ENCODE measurements at regions not wholly inside any gene's neighbourhood (a gene's known extent, or its start where the extent isn't known, plus 50 kb on each side); places are given as distances from the start of the nearest gene placed in this dataset.

DNA sequence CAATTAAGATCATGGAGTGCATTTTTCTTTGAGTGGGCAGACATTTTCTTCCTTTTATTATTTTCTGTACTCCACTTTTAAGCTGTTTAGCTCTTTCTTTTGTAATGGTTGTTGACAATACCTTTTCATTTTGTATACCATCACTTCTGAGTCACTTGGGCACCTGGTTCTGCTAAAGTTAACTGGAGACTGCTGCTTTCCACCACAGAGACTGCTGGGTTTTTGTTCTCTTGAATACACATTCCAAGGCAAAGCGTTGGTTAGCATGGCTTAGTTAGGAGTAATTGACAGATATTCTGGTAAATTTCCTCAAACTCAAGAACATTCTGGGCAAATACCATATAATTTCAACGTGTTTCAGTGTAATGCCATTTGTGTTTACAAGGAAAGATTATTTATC lies 541.9 kb upstream of the CELF2 start:
- Histone ChIP-seq H3K27me3 (no peaks in the 10 kb centered on the region), H3K27ac (no peak overlapping the region), H3K4me1 (no peaks in the 10 kb centered on the region), H3K9me3 (no peaks in the 10 kb centered on the region), H3K36me3 (no peaks in the 10 kb centered on the region), H3K4me3 (no peak overlapping the region)
- no peak for DNase-seq
- intact Hi-C loops (cut with DNase I) = no loop called here
- WGBS, 2 donors = 18 to 37% methylated on average over 2 of the region's 2 CpGs
- TF ChIP-seq, protein P1, sequence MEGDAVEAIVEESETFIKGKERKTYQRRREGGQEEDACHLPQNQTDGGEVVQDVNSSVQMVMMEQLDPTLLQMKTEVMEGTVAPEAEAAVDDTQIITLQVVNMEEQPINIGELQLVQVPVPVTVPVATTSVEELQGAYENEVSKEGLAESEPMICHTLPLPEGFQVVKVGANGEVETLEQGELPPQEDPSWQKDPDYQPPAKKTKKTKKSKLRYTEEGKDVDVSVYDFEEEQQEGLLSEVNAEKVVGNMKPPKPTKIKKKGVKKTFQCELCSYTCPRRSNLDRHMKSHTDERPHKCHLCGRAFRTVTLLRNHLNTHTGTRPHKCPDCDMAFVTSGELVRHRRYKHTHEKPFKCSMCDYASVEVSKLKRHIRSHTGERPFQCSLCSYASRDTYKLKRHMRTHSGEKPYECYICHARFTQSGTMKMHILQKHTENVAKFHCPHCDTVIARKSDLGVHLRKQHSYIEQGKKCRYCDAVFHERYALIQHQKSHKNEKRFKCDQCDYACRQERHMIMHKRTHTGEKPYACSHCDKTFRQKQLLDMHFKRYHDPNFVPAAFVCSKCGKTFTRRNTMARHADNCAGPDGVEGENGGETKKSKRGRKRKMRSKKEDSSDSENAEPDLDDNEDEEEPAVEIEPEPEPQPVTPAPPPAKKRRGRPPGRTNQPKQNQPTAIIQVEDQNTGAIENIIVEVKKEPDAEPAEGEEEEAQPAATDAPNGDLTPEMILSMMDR (IDR thresholded peaks at IDR 0.05) = no peak
- TF ChIP-seq POLR2A (IDR thresholded peaks at IDR 0.05) = no peak

DNA sequence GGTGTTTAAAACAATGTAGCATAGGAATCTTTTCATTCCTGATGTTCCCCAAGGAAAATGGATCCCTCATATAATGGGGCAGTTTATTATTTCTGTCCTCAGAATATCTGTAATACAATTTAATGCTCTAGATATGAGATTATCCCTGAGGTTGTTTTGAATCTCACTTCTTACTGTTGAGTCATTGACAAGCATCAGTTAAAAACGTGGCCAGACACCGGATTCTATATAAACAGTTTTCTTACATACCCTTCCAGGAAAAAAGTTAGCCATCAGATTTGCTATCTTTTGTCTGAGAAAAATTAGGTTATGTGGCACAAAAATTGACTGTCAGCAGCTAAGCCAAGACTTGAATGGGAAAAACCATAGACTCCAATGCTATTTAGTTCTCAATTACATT lies 539.8 kb upstream of the CELF2 start:
- no peak for DNase-seq
- WGBS, 2 donors = 29 to 55% methylated on average over 2 of the region's 2 CpGs
- no peak for TF ChIP-seq POLR2A (IDR thresholded peaks at IDR 0.05)
- TF ChIP-seq, protein P1 (IDR thresholded peaks at IDR 0.05) = no peak
- Histone ChIP-seq H3K27ac (no peak overlapping the region), H3K4me3 (no peak overlapping the region), H3K4me1 (no peaks in the 10 kb centered on the region), H3K27me3 (no peaks in the 10 kb centered on the region), H3K9me3 (no peaks in the 10 kb centered on the region), H3K36me3 (no peaks in the 10 kb centered on the region)
- intact Hi-C loops (cut with DNase I) = no loop called here

- TF ChIP-seq, protein P1 (IDR thresholded peaks at IDR 0.05) = no peak
- no peak for TF ChIP-seq POLR2A (IDR thresholded peaks at IDR 0.05)
- H3K4me1 ChIP-seq = no peaks in the 10 kb centered on the region
- 58 to 69% methylated on average over 9 of the region's 9 CpGs for WGBS, 2 donors
- intact Hi-C loops (cut with DNase I) = no loop called here
- no peak overlapping the region for H3K27ac ChIP-seq
- DNase-seq = no peak
- H3K36me3 ChIP-seq = no peaks in the 10 kb centered on the region
- H3K4me3 ChIP-seq = no peak overlapping the region
- no peaks in the 10 kb centered on the region for H3K27me3 ChIP-seq
- no peaks in the 10 kb centered on the region for H3K9me3 ChIP-seq
Observed at GRCh38 chr10:10479465-10479864, 538.2 kb upstream of the CELF2 start.

- no peaks in the 10 kb centered on the region for H3K36me3 ChIP-seq
- H3K4me3 ChIP-seq = no peak overlapping the region
- WGBS, 2 donors = 42 to 54% methylated on average over 3 to 4 of the region's 4 CpGs
- intact Hi-C loops (cut with DNase I) = no loop called here
- H3K27ac ChIP-seq = no peak overlapping the region
- no peak for TF ChIP-seq POLR2A (IDR thresholded peaks at IDR 0.05)
- TF ChIP-seq, protein P1 (IDR thresholded peaks at IDR 0.05) = no peak
- DNase-seq = no peak
- H3K27me3 ChIP-seq = no peaks in the 10 kb centered on the region
- no peaks in the 10 kb centered on the region for H3K4me1 ChIP-seq
- no peaks in the 10 kb centered on the region for H3K9me3 ChIP-seq
Observed at GRCh38 chr10:10482613-10483012, 535.1 kb upstream of the CELF2 start.

GRCh38 chr10:10489076-10489475 lies 528.6 kb upstream of the CELF2 start:
- no peak for TF ChIP-seq POLR2A (IDR thresholded peaks at IDR 0.05)
- Histone ChIP-seq H3K4me3 (no peak overlapping the region), H3K9me3 (no peaks in the 10 kb centered on the region), H3K36me3 (no peaks in the 10 kb centered on the region), H3K27me3 (no peaks in the 10 kb centered on the region), H3K4me1 (no peaks in the 10 kb centered on the region), H3K27ac (no peak overlapping the region)
- intact Hi-C loops (cut with DNase I) = no loop called here
- 84 to 89% methylated on average over 3 of the region's 3 CpGs for WGBS, 2 donors
- no peak for DNase-seq

Measured in esophagus squamous epithelium (tissue), 5 donors.